Endothelial cell of umbilical vein (primary cell): ENCODE measurements at regions not wholly inside any gene's neighbourhood (a gene's known extent, or its start where the extent isn't known, plus 50 kb on each side); places are given as distances from the start of the nearest gene placed in this dataset.

Experiments used
- BruUV-seq: library from RNA; stranded (reverse); fragments of 400-500 nt; replicated peaks from 2 replicates; lab custom pipeline; 2021; lab: Mats Ljungman, UMichigan
- CTCF ChIA-PET: fragments of 300-600, 350-600 bp; sonication (Branson Sonifier 250); formaldehyde crosslinking; loops from one replicate; lab custom pipeline; 2021; ENCODE audit warnings: antibody characterized with exemption, inconsistent platforms; lab: Charles Lee
- POLR2A ChIA-PET: fragments of 300-600, 350-600 bp; sonication (Branson Sonifier 250); formaldehyde crosslinking; loops from one replicate; lab custom pipeline; 2021; ENCODE audit warnings: antibody characterized with exemption, inconsistent platforms; lab: Charles Lee
- DNase-seq: peaks from one replicate; pipeline ENCODE4 v3.0.0-alpha.2; 2011; ENCODE audit warnings: low read depth, low spot score
- FAIRE-seq: peaks from 2 replicates; lab custom pipeline; 2011; peaks lifted over from hg19 to GRCh38; lab: Jason Lieb, UNC
- H2AFZ ChIP-seq: 2 replicates; pipeline ENCODE4 v1.6.0; 2012; ENCODE audit warnings: low read depth, low read length, control low read depth, inconsistent platforms
- H3K27ac ChIP-seq: 2 replicates; pipeline ENCODE4 v1.5.1; 2011; ENCODE audit warnings: low read depth, mild to moderate bottlenecking, control low read depth, low read length, moderate library complexity; ENCODE audit not compliant: insufficient read depth
- H3K27me3 ChIP-seq, 2 experiments: 2 replicates each; pipeline versions ENCODE4 v1.6.0 to v1.6.1; 2011; ENCODE audit warnings: low read length in 2 of 2, mixed read lengths in 1 of 2; ENCODE audit not compliant: control insufficient read depth in 2 of 2, insufficient read depth in 2 of 2
- H3K36me3 ChIP-seq, 2 experiments: 2 replicates in 1 of 2; 3 replicates in 1 of 2; pipeline ENCODE4 v1.5.1; 2011; ENCODE audit warnings: low read length in 2 of 2, mild to moderate bottlenecking in 1 of 2, moderate library complexity in 1 of 2; ENCODE audit not compliant: control insufficient read depth in 2 of 2, insufficient read depth in 2 of 2; ENCODE audit errors: extremely low read depth in 1 of 2
- H3K4me1 ChIP-seq: 3 replicates; pipeline ENCODE4 v1.5.1; 2011; ENCODE audit warnings: mild to moderate bottlenecking, low read length; ENCODE audit not compliant: control insufficient read depth, insufficient read depth; ENCODE audit errors: extremely low read depth
- H3K4me2 ChIP-seq: 2 replicates; pipeline ENCODE4 v1.6.1; 2011; ENCODE audit warnings: low read length, control low read depth, mixed read lengths; ENCODE audit not compliant: insufficient read depth
- H3K4me3 ChIP-seq, 3 experiments: fragments of 200-600 bp in 1 of 3; sonication (generic), shearing (Covaris generic) in 1 of 3; replicated peaks in 1 of 3; 2 replicates each; pipeline ENCODE4 v1.5.1; 2011 to 2016; ENCODE audit warnings: control low read depth in 3 of 3, low read length in 3 of 3, mild to moderate bottlenecking in 2 of 3, inconsistent platforms in 1 of 3, low read depth in 1 of 3, moderate library complexity in 1 of 3; ENCODE audit not compliant: insufficient read depth in 1 of 3
- H3K79me2 ChIP-seq: 2 replicates; pipeline ENCODE4 v1.6.0; 2012; ENCODE audit warnings: low read length, inconsistent platforms; ENCODE audit not compliant: control insufficient read depth, insufficient read depth
- H3K9ac ChIP-seq: replicated peaks from 2 replicates; pipeline ENCODE3; 2011; ENCODE audit warnings: low read length, control low read depth; ENCODE audit not compliant: insufficient read depth; ENCODE audit errors: extremely low read depth
- H3K9me1 ChIP-seq: replicated peaks from 3 replicates; pipeline ENCODE4 v1.6.0; 2011; ENCODE audit warnings: mild to moderate bottlenecking, low read length; ENCODE audit not compliant: control insufficient read depth, insufficient read depth; ENCODE audit errors: extremely low read depth
- H3K9me3 ChIP-seq: replicated peaks from 2 replicates; pipeline ENCODE4 v1.5.1; 2012; ENCODE audit warnings: low read length, inconsistent platforms; ENCODE audit not compliant: control insufficient read depth, insufficient read depth
- H4K20me1 ChIP-seq: replicated peaks from 2 replicates; pipeline ENCODE3; 2011; ENCODE audit warnings: mild to moderate bottlenecking, low read length; ENCODE audit not compliant: control insufficient read depth, insufficient read depth; ENCODE audit errors: extremely low read depth
- CTCF ChIP-seq, 2 donors: IDR thresholded peaks; 1 replicate in 1 of 2; 2 replicates in 1 of 2; pipeline ENCODE4 v1.5.1; 2011; ENCODE audit warnings: low read length in 2 of 2, mild to moderate bottlenecking in 2 of 2, moderate library complexity in 2 of 2, control low read depth in 1 of 2, inconsistent platforms in 1 of 2, low read depth in 1 of 2; ENCODE audit not compliant: insufficient read depth in 1 of 2; ENCODE audit errors: extremely low read depth in 1 of 2
- EZH2 ChIP-seq: IDR thresholded peaks from 2 replicates; pipeline ENCODE4 v1.6.1; 2012; ENCODE audit warnings: borderline replicate concordance, low read depth, mild to moderate bottlenecking, moderate library complexity, low read length, inconsistent platforms; ENCODE audit not compliant: severe bottlenecking
- FOS ChIP-seq: IDR thresholded peaks from 2 replicates; pipeline ENCODE4 v1.6.1; 2011; ENCODE audit warnings: mild to moderate bottlenecking, low read length, moderate library complexity, borderline replicate concordance; ENCODE audit not compliant: insufficient read depth
- GATA2 ChIP-seq: IDR thresholded peaks from 2 replicates; pipeline ENCODE4 v1.7.0; 2011; ENCODE audit warnings: low read depth, mild to moderate bottlenecking, moderate library complexity, mixed read lengths, low read length; ENCODE audit not compliant: insufficient read length, insufficient read depth
- JUN ChIP-seq: IDR thresholded peaks from 2 replicates; pipeline ENCODE4 v1.6.1; 2011; ENCODE audit warnings: borderline replicate concordance, low read depth; ENCODE audit not compliant: insufficient read length, insufficient read depth
- MAX ChIP-seq: IDR thresholded peaks from 2 replicates; pipeline ENCODE4 v1.6.1; 2011; ENCODE audit not compliant: insufficient read depth, insufficient read length
- MYC ChIP-seq: IDR thresholded peaks from one replicate; pipeline ENCODE4 v1.6.1; 2011; ENCODE audit warnings: mild to moderate bottlenecking, low read depth, low read length
- POLR2AphosphoS5 ChIP-seq: IDR thresholded peaks from 2 replicates; pipeline ENCODE4 v1.6.1; 2012; ENCODE audit warnings: low read depth, mild to moderate bottlenecking, control low read depth, low read length, moderate library complexity; ENCODE audit not compliant: insufficient read depth
- dilution Hi-C: fragments of 300-500 bp; cut with MboI; formaldehyde crosslinking; loops from one replicate; pipeline ENCODE4 v1.15.0; 2019; ENCODE audit warnings: low sequenced_read_pairs; ENCODE audit not compliant: extremely low pct_ligation_motif_present
- intact Hi-C: fragments of 100-400 bp; cut with micrococcal nuclease; formaldehyde crosslinking; loops from one replicate; pipeline ENCODE4 v1.10.0; 2022

GRCh38 chr21:17059936-17060335 lies 452.9 kb upstream of the CXADR start:
- DNase-seq, result no peak
- H3K4me1 ChIP-seq, result no peaks in the 10 kb centered on the region
- H2AFZ ChIP-seq, result no peak overlapping the region
- no peaks in the 10 kb centered on the region for H3K79me2 ChIP-seq
- H3K9me3 ChIP-seq, result no peaks in the 10 kb centered on the region
- no peaks in the 10 kb centered on the region for H4K20me1 ChIP-seq
- no TSS peak for BruUV-seq
- POLR2A ChIA-PET, result no interaction called here
- no peaks in the 10 kb centered on the region for H3K36me3 ChIP-seq
- H3K4me2 ChIP-seq, result no peak overlapping the region
- intact Hi-C loops, result no loop called here
- CTCF ChIA-PET, result interaction anchor here (1.0 kb wide), 1 partner anchor 16 kb away, joined by 4 read pairs; no protein-coding TSS in a partner anchor
- TF ChIP-seq MYC, result no peak
- TF ChIP-seq FOS, result no peak
- TF ChIP-seq CTCF (IDR thresholded peaks at IDR 0.05; ENCODE audit: extremely low read depth in 1 of 2, insufficient read depth in 1 of 2, low read depth in 1 of 2, low read length in 2 of 2), result no peak
- no peak for TF ChIP-seq JUN
- TF ChIP-seq GATA2, result no peak
- TF ChIP-seq POLR2AphosphoS5, result no peak
- H3K27me3 ChIP-seq, result peaks cover 0 to 1% of the 10 kb centered on the region in 2 experiments
- H3K9me1 ChIP-seq, result no peaks in the 10 kb centered on the region
- dilution Hi-C loops, result no loop called here
- H3K4me3 ChIP-seq, result no peak overlapping the region
- no peak overlapping the region for H3K9ac ChIP-seq
- no peak for FAIRE-seq
- H3K27ac ChIP-seq, result no peak overlapping the region

DNA sequence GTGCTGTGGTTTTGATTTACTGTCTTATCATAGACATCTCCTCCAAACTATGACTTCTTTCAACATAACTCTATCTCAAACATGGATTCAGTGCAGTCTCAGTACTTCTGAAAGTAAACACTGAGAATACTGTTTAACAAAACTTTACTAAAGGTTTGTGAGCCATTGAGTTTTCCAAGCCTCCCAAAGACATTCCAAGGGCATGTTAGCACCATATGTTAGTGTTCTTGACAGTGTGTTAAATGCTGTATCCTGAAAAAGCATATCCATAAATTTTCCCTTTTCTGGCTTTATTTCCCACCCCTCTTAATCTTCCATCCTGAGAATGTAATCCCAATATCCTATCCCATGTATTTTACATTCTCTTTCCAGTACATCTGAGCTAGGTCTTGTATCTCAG lies 446.8 kb upstream of the CXADR start:
- no peak for TF ChIP-seq EZH2
- TF ChIP-seq MYC, result no peak
- no peak for TF ChIP-seq POLR2AphosphoS5
- TF ChIP-seq MAX, result no peak
- TF ChIP-seq FOS, result no peak
- TF ChIP-seq CTCF (IDR thresholded peaks at IDR 0.05; ENCODE audit: extremely low read depth in 1 of 2, insufficient read depth in 1 of 2, low read depth in 1 of 2, low read length in 2 of 2), result no peak
- ChIA-PET CTCF (no interaction called here), POLR2A (no interaction called here)
- Histone ChIP-seq H4K20me1 (no peaks in the 10 kb centered on the region), H3K36me3 (no peaks in the 10 kb centered on the region), H3K9me3 (no peaks in the 10 kb centered on the region), H3K27me3 (peaks cover 0 to 1% of the 10 kb centered on the region in 2 experiments), H3K9ac (no peak overlapping the region), H3K27ac (no peak overlapping the region), H3K4me3 (no peak overlapping the region), H3K4me2 (no peak overlapping the region), H2AFZ (no peak overlapping the region), H3K4me1 (no peaks in the 10 kb centered on the region), H3K9me1 (no peaks in the 10 kb centered on the region), H3K79me2 (no peaks in the 10 kb centered on the region)
- intact Hi-C loops, result no loop called here
- FAIRE-seq (no peak), DNase-seq (no peak)
- dilution Hi-C loops, result no loop called here
- no TSS peak for BruUV-seq
